Brain microvascular endothelial cell (primary cell): ENCODE measurements at regions not wholly inside any gene's neighbourhood (a gene's known extent, or its start where the extent isn't known, plus 50 kb on each side); places are given as distances from the start of the nearest gene placed in this dataset.

Experiments
- DNase-seq: peaks from one replicate; pipeline ENCODE4 v3.0.0-alpha.2; 2020
- H3K27ac ChIP-seq: fragments of 250-450 bp; sonication (Bioruptor Pico); 2 replicates; pipeline ENCODE4 v1.5.1; 2020; ENCODE audit warnings: mild to moderate bottlenecking, moderate library complexity
- H3K27me3 ChIP-seq: fragments of 250-450 bp; sonication (Bioruptor Pico); replicated peaks from 2 replicates; pipeline ENCODE4 v1.5.1; 2020; ENCODE audit warnings: mild to moderate bottlenecking
- H3K36me3 ChIP-seq: fragments of 250-450 bp; sonication (Bioruptor Pico); replicated peaks from 2 replicates; pipeline ENCODE4 v1.5.1; 2020; ENCODE audit warnings: mild to moderate bottlenecking
- H3K4me3 ChIP-seq: 2 replicates; pipeline ENCODE4 v1.5.1; 2011; ENCODE audit warnings: low read depth, mild to moderate bottlenecking, control low read depth, low read length, moderate library complexity
- in situ Hi-C: cut with HindIII; loops from 2 replicates; pipeline ENCODE4 v1.10.0; 2017; ENCODE audit warnings: low sequenced_read_pairs, low pct_ligation_motif_present
- TF ChIP-seq, protein P1 (sequence below): IDR thresholded peaks from 2 replicates; pipeline ENCODE4 v1.5.1; 2011; ENCODE audit warnings: low read depth, mild to moderate bottlenecking, moderate library complexity, low read length, control low read depth, inconsistent platforms; ENCODE audit errors: missing control alignments

DNA sequence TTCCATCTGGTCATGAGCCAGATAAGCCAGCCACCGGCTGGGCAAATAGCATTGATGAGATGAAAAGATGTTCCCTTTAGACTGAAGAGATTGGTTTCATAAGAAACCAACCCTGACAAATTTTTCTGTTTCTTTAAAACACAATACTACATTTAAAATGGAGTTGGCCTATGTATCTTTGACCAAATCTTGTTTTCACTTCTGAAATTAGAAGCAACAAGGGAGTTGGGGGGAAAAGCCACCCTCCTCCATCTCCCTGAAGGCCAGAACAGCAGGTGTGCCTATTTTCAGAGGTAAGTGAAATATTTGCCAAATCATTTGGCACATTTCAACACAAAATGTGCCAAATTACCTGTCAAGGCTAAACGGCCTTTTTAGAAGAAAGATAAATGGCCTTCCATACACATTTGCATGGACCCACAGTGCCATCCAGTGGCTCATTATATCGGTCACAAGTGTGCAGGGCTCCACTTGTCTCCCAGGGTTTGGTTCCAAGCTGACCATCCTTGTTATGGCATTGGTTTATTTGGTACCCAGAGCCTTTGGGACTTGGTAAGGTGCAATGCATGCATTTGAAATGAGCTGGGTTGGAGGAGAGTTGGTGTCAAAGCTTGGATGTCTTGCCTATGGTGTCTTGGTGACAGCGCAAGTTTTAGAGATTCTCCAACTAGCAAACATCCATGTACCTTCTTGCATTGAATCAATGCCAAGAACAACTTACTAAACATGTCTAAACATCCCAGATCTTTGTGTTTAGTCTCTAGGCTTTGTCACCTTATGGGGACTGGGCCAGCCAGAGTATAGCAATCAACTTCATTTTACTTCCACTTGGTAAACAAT, 372.0 kb upstream of the KIF2A start:
- H3K27me3 ChIP-seq: no peaks in the 10 kb centered on the region
- H3K36me3 ChIP-seq: no peaks in the 10 kb centered on the region
- in situ Hi-C loops: no loop called here
- peak; percentile 49 for DNase-seq
- H3K27ac ChIP-seq: no peak overlapping the region
- TF ChIP-seq, protein P1, sequence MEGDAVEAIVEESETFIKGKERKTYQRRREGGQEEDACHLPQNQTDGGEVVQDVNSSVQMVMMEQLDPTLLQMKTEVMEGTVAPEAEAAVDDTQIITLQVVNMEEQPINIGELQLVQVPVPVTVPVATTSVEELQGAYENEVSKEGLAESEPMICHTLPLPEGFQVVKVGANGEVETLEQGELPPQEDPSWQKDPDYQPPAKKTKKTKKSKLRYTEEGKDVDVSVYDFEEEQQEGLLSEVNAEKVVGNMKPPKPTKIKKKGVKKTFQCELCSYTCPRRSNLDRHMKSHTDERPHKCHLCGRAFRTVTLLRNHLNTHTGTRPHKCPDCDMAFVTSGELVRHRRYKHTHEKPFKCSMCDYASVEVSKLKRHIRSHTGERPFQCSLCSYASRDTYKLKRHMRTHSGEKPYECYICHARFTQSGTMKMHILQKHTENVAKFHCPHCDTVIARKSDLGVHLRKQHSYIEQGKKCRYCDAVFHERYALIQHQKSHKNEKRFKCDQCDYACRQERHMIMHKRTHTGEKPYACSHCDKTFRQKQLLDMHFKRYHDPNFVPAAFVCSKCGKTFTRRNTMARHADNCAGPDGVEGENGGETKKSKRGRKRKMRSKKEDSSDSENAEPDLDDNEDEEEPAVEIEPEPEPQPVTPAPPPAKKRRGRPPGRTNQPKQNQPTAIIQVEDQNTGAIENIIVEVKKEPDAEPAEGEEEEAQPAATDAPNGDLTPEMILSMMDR: peak; percentile 78
- H3K4me3 ChIP-seq: no peak overlapping the region

DNA sequence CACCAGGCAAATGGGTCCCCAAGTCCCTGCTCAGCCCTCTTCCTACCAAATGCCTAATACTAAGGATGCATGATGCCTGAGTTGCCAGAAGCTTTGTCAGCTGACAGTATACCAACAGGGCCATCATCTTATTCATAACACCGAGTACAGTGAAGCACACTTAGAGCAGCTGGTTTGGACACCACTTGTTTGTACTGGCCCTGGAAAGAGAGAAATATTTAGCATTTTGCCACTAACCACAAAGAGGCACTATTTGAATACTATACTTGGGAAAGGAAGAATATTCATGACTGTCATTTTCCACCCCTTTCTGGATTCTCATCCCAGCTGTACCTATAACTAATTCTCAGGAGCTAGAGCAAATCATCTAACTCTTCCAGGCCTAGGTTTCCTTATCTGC, 364.4 kb upstream of the KIF2A start:
- H3K36me3 ChIP-seq: no peaks in the 10 kb centered on the region
- in situ Hi-C loops: no loop called here
- no peak overlapping the region for H3K27ac ChIP-seq
- TF ChIP-seq, protein P1: no peak
- H3K27me3 ChIP-seq: no peaks in the 10 kb centered on the region
- no peak for DNase-seq
- no peak overlapping the region for H3K4me3 ChIP-seq

DNA sequence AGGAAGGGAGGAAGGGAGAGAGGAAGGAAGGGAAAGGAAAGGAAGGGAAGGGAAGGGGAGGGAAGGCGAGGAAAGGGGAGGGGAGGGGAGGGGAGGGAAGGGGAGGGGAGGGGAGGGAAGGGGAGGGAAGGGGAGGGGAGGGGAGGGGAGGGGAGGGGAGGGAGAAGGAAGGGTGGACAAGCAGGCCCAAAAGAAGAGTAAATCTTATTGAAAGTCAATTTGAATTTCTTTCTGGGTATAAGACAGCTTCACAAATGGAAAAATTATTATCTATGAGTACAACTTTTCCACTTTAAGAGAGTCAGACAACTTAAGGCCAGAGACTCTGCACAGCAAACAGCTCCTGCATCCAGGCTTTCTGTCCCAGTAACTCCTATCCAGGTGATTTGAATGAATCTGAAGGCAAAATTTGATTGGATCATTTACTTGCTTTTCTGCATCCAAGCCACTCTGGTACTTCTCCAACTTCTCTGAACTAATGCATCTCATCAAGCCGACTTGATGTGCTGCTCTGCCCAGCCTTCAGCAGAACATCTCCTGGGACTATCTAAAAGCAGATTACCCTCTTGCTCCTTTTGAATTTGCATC, 363.4 kb upstream of the KIF2A start:
- no peak for DNase-seq
- no peak overlapping the region for H3K27ac ChIP-seq
- TF ChIP-seq, protein P1: no peak
- no peaks in the 10 kb centered on the region for H3K27me3 ChIP-seq
- in situ Hi-C loops: no loop called here
- no peak overlapping the region for H3K4me3 ChIP-seq
- H3K36me3 ChIP-seq: no peaks in the 10 kb centered on the region

DNA sequence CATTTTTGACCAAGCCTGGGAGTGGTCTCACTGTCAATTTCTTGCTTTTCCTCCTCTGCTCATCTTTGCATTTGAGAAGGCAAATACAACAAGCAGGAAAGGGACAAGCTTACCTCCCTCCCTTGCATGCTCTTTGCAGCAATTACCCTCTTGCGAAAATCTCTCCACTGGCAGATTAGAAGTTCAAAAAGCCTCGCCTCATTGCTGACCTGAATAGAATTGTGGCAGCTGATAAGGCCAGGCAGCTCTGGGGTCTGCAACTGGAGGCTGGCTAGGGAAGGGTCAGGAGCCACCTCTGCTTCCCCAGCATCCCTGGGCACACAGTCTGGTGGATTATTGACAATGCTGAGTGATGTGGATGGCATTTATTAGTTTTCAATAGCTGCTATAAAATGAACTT, 362.3 kb upstream of the KIF2A start:
- no peaks in the 10 kb centered on the region for H3K27me3 ChIP-seq
- in situ Hi-C loops: no loop called here
- no peak overlapping the region for H3K27ac ChIP-seq
- TF ChIP-seq, protein P1: no peak
- H3K4me3 ChIP-seq: no peak overlapping the region
- H3K36me3 ChIP-seq: no peaks in the 10 kb centered on the region
- no peak for DNase-seq

DNA sequence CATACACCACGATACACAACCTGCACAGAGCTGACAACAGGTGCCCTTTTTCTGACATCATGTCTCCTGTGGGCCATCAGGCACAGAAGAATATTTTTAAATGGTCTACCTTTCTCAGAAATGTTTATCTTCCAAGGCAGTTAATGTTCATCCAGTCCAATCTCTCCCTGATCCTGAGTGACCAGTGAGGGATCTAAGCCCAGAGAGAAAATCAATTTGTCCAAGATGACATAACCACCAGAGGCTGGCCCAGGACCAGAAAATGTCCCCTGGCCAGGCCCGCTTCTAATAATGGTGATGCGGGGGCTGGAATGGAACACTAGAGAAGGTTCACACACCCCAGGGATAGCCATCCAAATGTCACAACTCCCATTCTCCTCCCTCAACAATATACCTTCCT, 357.9 kb upstream of the KIF2A start:
- in situ Hi-C loops: no loop called here

More for the DNA sequence above, 357.9 kb upstream of the KIF2A start:
- no peak overlapping the region for H3K27ac ChIP-seq
- DNase-seq: no peak
- no peaks in the 10 kb centered on the region for H3K36me3 ChIP-seq
- H3K4me3 ChIP-seq: no peak overlapping the region
- TF ChIP-seq, protein P1: no peak
- no peaks in the 10 kb centered on the region for H3K27me3 ChIP-seq
